PC-9 (cell line): ENCODE measurements at regions not wholly inside any gene's neighbourhood (a gene's known extent, or its start where the extent isn't known, plus 50 kb on each side); places are given as distances from the start of the nearest gene placed in this dataset.

Experiments
- CTCF ChIP-seq: fragments of 200-600 bp; sonication (generic); conservative IDR thresholded peaks from 2 replicates; pipeline ENCODE4 v1.6.1; 2017; ENCODE audit warnings: mixed run types, antibody characterized with exemption, mild to moderate bottlenecking, moderate library complexity
- EZH2 ChIP-seq: fragments of 200-600 bp; sonication (generic); IDR thresholded peaks from 2 replicates; pipeline ENCODE4 v1.8.0; 2017; ENCODE audit warnings: antibody characterized with exemption, low read depth

GRCh38 chr3:165682734-165683133, 154.5 kb downstream of the BCHE start:
- TF ChIP-seq CTCF (no peak), EZH2 (no peak)
